HepG2 (cell line): ENCODE measurements at regions not wholly inside any gene's neighbourhood (a gene's known extent, or its start where the extent isn't known, plus 50 kb on each side); places are given as distances from the start of the nearest gene placed in this dataset.

Source experiments
- ARID4A ChIP-seq: sonication (generic); formaldehyde crosslinking; IDR thresholded peaks from 2 replicates; pipeline ENCODE4 v1.5.0; 2020; ENCODE audit warnings: mild to moderate bottlenecking, missing genetic modification reagents, borderline replicate concordance
- JDP2 ChIP-seq: sonication (generic); formaldehyde crosslinking; IDR thresholded peaks from 2 replicates; pipeline ENCODE4 v1.8.1; 2022; ENCODE audit warnings: missing genetic modification reagents, borderline replicate concordance
- KIAA2018 ChIP-seq: sonication (generic); formaldehyde crosslinking; IDR thresholded peaks from 2 replicates; pipeline ENCODE4 v1.5.0; 2020; ENCODE audit warnings: mild to moderate bottlenecking, missing genetic modification reagents, borderline replicate concordance
- SP5 ChIP-seq: IDR thresholded peaks from 2 replicates; pipeline ENCODE4 v1.6.1; 2016; ENCODE audit warnings: low read depth, borderline replicate concordance
- TFDP1 ChIP-seq: IDR thresholded peaks from 2 replicates; pipeline ENCODE4 v1.6.1; 2016; ENCODE audit warnings: missing compliant biosample characterization, missing genetic modification reagents, borderline replicate concordance
- YEATS4 ChIP-seq: sonication (generic); formaldehyde crosslinking; IDR thresholded peaks from 2 replicates; pipeline ENCODE4 v1.4.0; 2020; ENCODE audit warnings: missing genetic modification reagents, borderline replicate concordance

GRCh38 chr3:157857440-157857839 lies 248.8 kb downstream of the SHOX2 start (continued):
- no peak for TF ChIP-seq TFDP1 (CRISPR knock-in tag)
- TF ChIP-seq YEATS4 (CRISPR knock-in tag) = no peak
- TF ChIP-seq JDP2 (CRISPR knock-in tag) = no peak
- TF ChIP-seq KIAA2018 = no peak
- TF ChIP-seq SP5 = no peak
- TF ChIP-seq ARID4A (CRISPR knock-in tag) = no peak
- TF ChIP-seq, all 625 proteins: peak for 0
